HCT116 (cell line): ENCODE measurements at regions not wholly inside any gene's neighbourhood (a gene's known extent, or its start where the extent isn't known, plus 50 kb on each side); places are given as distances from the start of the nearest gene placed in this dataset.

ENCODE experiments used
- ATAC-seq: fragments of 200-7000 bp; cut with Tn5 transposase; 2 replicates; pipeline ENCODE4 v1.9.1; 2020; ENCODE audit warnings: mild to moderate bottlenecking, moderate library complexity
- BruUV-seq: library from RNA; stranded (reverse); fragments of 400-500 nt; replicated peaks from 2 replicates; lab custom pipeline; 2021; lab: Mats Ljungman, UMichigan
- CTCF ChIA-PET: fragments of 300-600 bp; sonication (Branson Sonifier 250); formaldehyde crosslinking; loops from one replicate; lab custom pipeline; 2021; ENCODE audit warnings: antibody characterized with exemption; lab: Charles Lee
- POLR2A ChIA-PET: fragments of 300-600, 350-600 bp; sonication (Branson Sonifier 250); formaldehyde crosslinking; loops from one replicate; lab custom pipeline; 2021; ENCODE audit warnings: antibody characterized with exemption; lab: Charles Lee
- RAD21 ChIA-PET, 2 experiments: fragments of 300-600 bp; sonication (Branson Sonifier 250); formaldehyde crosslinking; loops; one replicate each; lab custom pipeline; 2023; ENCODE audit warnings: low total read pairs in 2 of 2; ENCODE audit not compliant: uncharacterized antibody in 2 of 2, unreplicated experiment in 2 of 2, low non-redundant PET in 1 of 2; lab: Charles Lee
- DNase-seq: peaks from one replicate; pipeline ENCODE4 v3.0.0-alpha.2; 2010; ENCODE audit warnings: low read depth, low spot score
- H2AFZ ChIP-seq: fragments of 200-600 bp; shearing (Covaris generic), sonication (generic); 2 replicates; pipeline ENCODE4 v1.6.1; 2017; ENCODE audit warnings: low read depth, mixed run types, mixed read lengths, antibody characterized with exemption, low read length; ENCODE audit not compliant: poor library complexity, severe bottlenecking
- H3K27ac ChIP-seq: 2 replicates; pipeline ENCODE4 v1.5.1; 2012; ENCODE audit warnings: low read depth, low read length
- H3K27me3 ChIP-seq: fragments of 200-600 bp; sonication (generic); 2 replicates; pipeline ENCODE4 v1.6.1; 2016; ENCODE audit warnings: mixed run types, low read length, mixed read lengths; ENCODE audit not compliant: insufficient read depth
- H3K36me3 ChIP-seq, 2 experiments: fragments of 200-500 bp in 1 of 2; fragments of 200-600 bp in 1 of 2; sonication (Bioruptor generic) in 1 of 2; sonication (generic) in 1 of 2; 2 replicates each; pipeline versions ENCODE4 v1.5.1 to v1.6.1; 2014 to 2016; ENCODE audit warnings: low read length in 2 of 2, inconsistent platforms in 1 of 2, mixed read lengths in 1 of 2, mixed run types in 1 of 2; ENCODE audit not compliant: insufficient read depth in 2 of 2, control insufficient read depth in 1 of 2
- H3K4me1 ChIP-seq, 2 experiments: fragments of 200-600 bp in 1 of 2; sonication (generic) in 1 of 2; 2 replicates each; pipeline versions ENCODE4 v1.5.1 to v1.6.1; 2012 to 2017; ENCODE audit warnings: low read length in 2 of 2, inconsistent platforms in 1 of 2, mild to moderate bottlenecking in 1 of 2, mixed read lengths in 1 of 2, mixed run types in 1 of 2, moderate library complexity in 1 of 2; ENCODE audit not compliant: insufficient read depth in 2 of 2, control insufficient read depth in 1 of 2
- H3K4me2 ChIP-seq: fragments of 200-600 bp; sonication (generic); 2 replicates; pipeline ENCODE4 v1.6.1; 2017; ENCODE audit warnings: mixed run types, low read length, mixed read lengths
- H3K4me3 ChIP-seq, 2 experiments: fragments of 200-600 bp in 1 of 2; sonication (generic) in 1 of 2; replicated peaks in 1 of 2; 2 replicates each; pipeline ENCODE4 v1.5.1; 2011 to 2016; ENCODE audit warnings: low read length in 2 of 2, control low read depth in 1 of 2, low read depth in 1 of 2, mild to moderate bottlenecking in 1 of 2, mixed read lengths in 1 of 2, mixed run types in 1 of 2
- H3K79me2 ChIP-seq: fragments of 200-600 bp; sonication (generic); 2 replicates; pipeline ENCODE4 v1.6.1; 2017; ENCODE audit warnings: mild to moderate bottlenecking, mixed run types, low read length, moderate library complexity, mixed read lengths; ENCODE audit not compliant: insufficient read depth
- H3K9ac ChIP-seq: fragments of 200-600 bp; sonication (generic); 2 replicates; pipeline ENCODE4 v1.6.1; 2016; ENCODE audit warnings: low read length, mixed read lengths
- H3K9me2 ChIP-seq: fragments of 200-600 bp; sonication (generic), shearing (Covaris generic); 2 replicates; pipeline ENCODE4 v1.6.1; 2017; ENCODE audit warnings: mixed run types, mild to moderate bottlenecking, moderate library complexity; ENCODE audit not compliant: insufficient read depth
- H3K9me3 ChIP-seq, 2 experiments: fragments of 200-500 bp in 1 of 2; fragments of 200-600 bp in 1 of 2; sonication (Bioruptor generic) in 1 of 2; sonication (generic) in 1 of 2; 2 replicates each; pipeline ENCODE4 v1.6.1; 2014 to 2017; ENCODE audit warnings: low read length in 2 of 2, mixed read lengths in 2 of 2, inconsistent platforms in 1 of 2, low read depth in 1 of 2, mild to moderate bottlenecking in 1 of 2, mixed run types in 1 of 2, moderate library complexity in 1 of 2; ENCODE audit not compliant: control insufficient read depth in 1 of 2, insufficient read depth in 1 of 2
- H4K20me1 ChIP-seq: fragments of 200-600 bp; sonication (generic), shearing (Covaris generic); 2 replicates; pipeline ENCODE4 v1.6.1; 2017; ENCODE audit warnings: mixed run types, mild to moderate bottlenecking, moderate library complexity; ENCODE audit not compliant: insufficient read depth
- ATF3 ChIP-seq: IDR thresholded peaks from 2 replicates; pipeline ENCODE4 v1.6.1; 2012
- CBX3 ChIP-seq: IDR thresholded peaks from 2 replicates; pipeline ENCODE4 v1.6.1; 2012; ENCODE audit warnings: low read depth
- CEBPB ChIP-seq: IDR thresholded peaks from 2 replicates; pipeline ENCODE4 v1.6.1; 2012; ENCODE audit warnings: low read depth
- ELF1 ChIP-seq: IDR thresholded peaks from 2 replicates; pipeline ENCODE4 v1.6.1; 2012; ENCODE audit warnings: low read depth, borderline replicate concordance
- EZH2 ChIP-seq: fragments of 200-600 bp; sonication (generic); IDR thresholded peaks from 2 replicates; pipeline ENCODE4 v1.6.1; 2017; ENCODE audit warnings: antibody characterized with exemption, mixed run types
- EZH2phosphoT487 ChIP-seq: fragments of 200-600 bp; IDR thresholded peaks from 2 replicates; pipeline ENCODE4 v1.6.1; 2018; ENCODE audit warnings: antibody characterized with exemption, borderline replicate concordance
- FOSL1 ChIP-seq: IDR thresholded peaks from 2 replicates; pipeline ENCODE4 v1.6.1; 2012; ENCODE audit warnings: low read depth
- JUND ChIP-seq: IDR thresholded peaks from 2 replicates; pipeline ENCODE4 v1.6.1; 2012
- MAX ChIP-seq: IDR thresholded peaks from 2 replicates; pipeline ENCODE4 v1.6.1; 2012
- POLR2A ChIP-seq: IDR thresholded peaks from 2 replicates; pipeline ENCODE4 v1.7.0; 2011; ENCODE audit warnings: borderline replicate concordance; ENCODE audit not compliant: insufficient read depth, insufficient read length; ENCODE audit errors: extremely low read depth
- RAD21 ChIP-seq: IDR thresholded peaks from 2 replicates; pipeline ENCODE4 v1.6.1; 2012; ENCODE audit warnings: low read depth, mild to moderate bottlenecking
- TCF7L2 ChIP-seq: IDR thresholded peaks from 2 replicates; pipeline ENCODE4 v1.7.0; 2011; ENCODE audit warnings: borderline replicate concordance, inconsistent platforms; ENCODE audit not compliant: insufficient read depth, insufficient read length; ENCODE audit errors: extremely low read depth
- ZFX ChIP-seq: fragments of 450-650 bp; IDR thresholded peaks from 2 replicates; pipeline ENCODE4 v1.6.1; 2017
- ZNF274 ChIP-seq: fragments of 200-500 bp; sonication (Bioruptor generic); IDR thresholded peaks from 2 replicates; pipeline ENCODE4 v1.6.1; 2014; ENCODE audit warnings: mild to moderate bottlenecking, low read depth, low read length, inconsistent platforms
- intact Hi-C: fragments of 100-400 bp; cut with micrococcal nuclease; formaldehyde crosslinking; loops from 2 replicates; pipeline ENCODE4 v1.10.0; 2022

GRCh38 chr5:6215891-6216290 is 162.5 kb downstream of the MED10 start:
- RAD21 ChIA-PET = no interaction called here
- ATAC-seq = no peak
- no peak overlapping the region for H3K27ac ChIP-seq
- H3K4me2 ChIP-seq = no peak overlapping the region
- DNase-seq = no peak
- H3K4me1 ChIP-seq = no peaks in the 10 kb centered on the region
- H3K79me2 ChIP-seq = no peaks in the 10 kb centered on the region
- TF ChIP-seq EZH2 = no peak
- no peaks in the 10 kb centered on the region for H3K36me3 ChIP-seq
- H3K9ac ChIP-seq = no peak overlapping the region
- BruUV-seq = no TSS peak
- no peaks in the 10 kb centered on the region for H3K9me2 ChIP-seq
- POLR2A ChIA-PET = no interaction called here
- no peak overlapping the region for H2AFZ ChIP-seq
- no peaks in the 10 kb centered on the region for H3K9me3 ChIP-seq
- H4K20me1 ChIP-seq = no peaks in the 10 kb centered on the region; the same call in 1 of the 2 replicates
- no peak overlapping the region for H3K4me3 ChIP-seq
- peaks cover 6% of the 10 kb centered on the region; the same call in 1 of the 2 replicates for H3K27me3 ChIP-seq
- intact Hi-C loops = no loop called here
- CTCF ChIA-PET = no interaction called here

GRCh38 chr5:6212244-6212643 is 166.1 kb downstream of the MED10 start:
- H3K9ac ChIP-seq = no peak overlapping the region
- no peak for DNase-seq
- ATAC-seq = no peak
- H3K9me3 ChIP-seq = no peaks in the 10 kb centered on the region
- intact Hi-C loops = no loop called here
- H3K79me2 ChIP-seq = no peaks in the 10 kb centered on the region
- H3K4me1 ChIP-seq = no peaks in the 10 kb centered on the region
- no peak overlapping the region for H2AFZ ChIP-seq
- no peaks in the 10 kb centered on the region; the same call in 1 of the 2 replicates for H4K20me1 ChIP-seq
- no peaks in the 10 kb centered on the region for H3K9me2 ChIP-seq
- H3K4me2 ChIP-seq = no peak overlapping the region
- no peak for TF ChIP-seq ELF1
- TF ChIP-seq ZNF274 = no peak
- no peak for TF ChIP-seq ATF3
- no peak for TF ChIP-seq EZH2phosphoT487
- TF ChIP-seq TCF7L2 = no peak
- no peak for TF ChIP-seq CEBPB
- TF ChIP-seq FOSL1 = no peak
- no peak for TF ChIP-seq CBX3
- TF ChIP-seq ZFX = no peak
- TF ChIP-seq POLR2A = no peak
- no peak for TF ChIP-seq MAX
- TF ChIP-seq JUND = no peak
- TF ChIP-seq RAD21 = no peak
- H3K4me3 ChIP-seq = no peak overlapping the region
- no peak overlapping the region for H3K27ac ChIP-seq
- no TSS peak for BruUV-seq
- 0 out of 2 replicates have a peak, but pooled peaks cover 3% of the 10 kb centered on the region for H3K27me3 ChIP-seq
- H3K36me3 ChIP-seq = no peaks in the 10 kb centered on the region
- CTCF ChIA-PET = no interaction called here
- POLR2A ChIA-PET = no interaction called here
- RAD21 ChIA-PET = no interaction called here
